T-cell (primary cell): ENCODE measurements at regions not wholly inside any gene's neighbourhood (a gene's known extent, or its start where the extent isn't known, plus 50 kb on each side); places are given as distances from the start of the nearest gene placed in this dataset.

ENCODE experiments used
- ATAC-seq, 4 experiments: fragments of 200-7000 bp in 3 of 4; fragments of 150-1000 bp in 1 of 4; cut with Tn5 transposase; replicated peaks in 1 of 4; 1 replicate in 3 of 4; 2 replicates in 1 of 4; pipeline ENCODE4 v1.10.0; 2021; ENCODE audit warnings: moderate library complexity in 3 of 4, mild to moderate bottlenecking in 2 of 4, moderate number of reproducible peaks in 1 of 4
- CTCF ChIA-PET, 2 donors: fragments of 300-600 bp; sonication (Branson Sonifier 250); formaldehyde crosslinking; loops; one replicate each; lab custom pipeline; 2022; ENCODE audit warnings: antibody characterized with exemption in 2 of 2; lab: Charles Lee
- POLR2A ChIA-PET, 2 donors: fragments of 300-600 bp; sonication (Branson Sonifier 250); formaldehyde crosslinking; loops; one replicate each; lab custom pipeline; 2022; ENCODE audit warnings: antibody characterized with exemption in 2 of 2; lab: Charles Lee
- DNase-seq, 35 experiments: peaks; one replicate each; pipeline versions ENCODE4 v3.0.0 to v3.0.0-alpha.2; 2013 to 2023
- H3K27ac ChIP-seq: one replicate; pipeline ENCODE4 v1.5.1; 2013; ENCODE audit warnings: low read length
- H3K27me3 ChIP-seq, 2 experiments: replicated peaks in 1 of 2; 1 replicate in 1 of 2; 2 replicates in 1 of 2; pipeline versions ENCODE4 v1.6.1 to v1.7.0; 2013; ENCODE audit warnings: low read length in 1 of 2, mixed read lengths in 1 of 2; ENCODE audit not compliant: control insufficient read depth in 2 of 2, insufficient read depth in 2 of 2; ENCODE audit errors: extremely low read depth in 1 of 2
- H3K36me3 ChIP-seq, 2 donors: 1 replicate in 1 of 2; 2 replicates in 1 of 2; pipeline versions ENCODE4 v1.6.1 to v1.7.0; 2013; ENCODE audit warnings: low read length in 1 of 2; ENCODE audit not compliant: control insufficient read depth in 2 of 2, insufficient read depth in 1 of 2; ENCODE audit errors: extremely low read depth in 1 of 2
- H3K4me1 ChIP-seq, 2 experiments: 1 replicate in 1 of 2; 2 replicates in 1 of 2; pipeline versions ENCODE4 v1.6.1 to v1.7.0; 2013; ENCODE audit warnings: low read length in 2 of 2, mixed read lengths in 1 of 2; ENCODE audit not compliant: insufficient read depth in 2 of 2, control insufficient read depth in 1 of 2; ENCODE audit errors: extremely low read depth in 1 of 2
- H3K4me3 ChIP-seq, 2 donors: 1 replicate in 1 of 2; 2 replicates in 1 of 2; pipeline versions ENCODE4 v1.5.1 to v1.7.0; 2013; ENCODE audit warnings: mild to moderate bottlenecking in 2 of 2, low read length in 1 of 2, moderate library complexity in 1 of 2; ENCODE audit not compliant: control insufficient read depth in 1 of 2; ENCODE audit errors: extremely low read depth in 1 of 2
- H3K9me3 ChIP-seq: 2 replicates; pipeline ENCODE4 v1.7.0; 2013
- H3K27ac Mint-ChIP-seq, 2 donors: one replicate each; pipeline ENCODE4 v1.8.0; 2020 to 2021; ENCODE audit warnings: mild to moderate bottlenecking in 2 of 2, mixed read lengths in 2 of 2
- H3K27me3 Mint-ChIP-seq, 2 donors: one replicate each; pipeline ENCODE4 v1.8.0; 2021 to 2022; ENCODE audit warnings: mixed read lengths in 2 of 2
- H3K36me3 Mint-ChIP-seq: one replicate; pipeline ENCODE4 v1.8.0; 2021; ENCODE audit warnings: mixed read lengths
- H3K4me1 Mint-ChIP-seq, 3 donors: one replicate each; pipeline ENCODE4 v1.8.0; 2020 to 2022; ENCODE audit warnings: mixed read lengths in 3 of 3, mild to moderate bottlenecking in 1 of 3
- H3K4me3 Mint-ChIP-seq, 3 donors: one replicate each; pipeline ENCODE4 v1.8.0; 2020 to 2022; ENCODE audit warnings: mild to moderate bottlenecking in 3 of 3, mixed read lengths in 3 of 3, moderate library complexity in 3 of 3
- H3K9me3 Mint-ChIP-seq, 3 donors: one replicate each; pipeline ENCODE4 v1.8.0; 2020 to 2022; ENCODE audit warnings: mixed read lengths in 3 of 3
- WGBS: methylation state at CpG from one replicate; pipeline ENCODE4 v1.1.5; 2013; ENCODE audit warnings: missing lambda C conversion rate; ENCODE audit not compliant: insufficient coverage; 5-methylcytosine and 5-hydroxymethylcytosine counted together

- no CpG with 5 or more reads among the region's 2 CpGs for WGBS
Measured at GRCh38 chrX:4963432-4963831, 1250.0 kb upstream of the PRKX start.

GRCh38 chrX:4944767-4945166, 1231.3 kb upstream of the PRKX start:
- H3K9me3 Mint-ChIP-seq = peaks cover 0 to 14% (median 0%) of the 10 kb centered on the region in 3 donors
- POLR2A ChIA-PET = no interaction called here
- H3K36me3 Mint-ChIP-seq = no peaks in the 10 kb centered on the region
- no peak for ATAC-seq
- CTCF ChIA-PET = no interaction called here
- H3K4me1 ChIP-seq = no peaks in the 10 kb centered on the region
- H3K9me3 ChIP-seq = no peaks in the 10 kb centered on the region
- no peaks in the 10 kb centered on the region for H3K27me3 ChIP-seq
- no peaks in the 10 kb centered on the region for H3K27me3 Mint-ChIP-seq
- H3K36me3 ChIP-seq = no peaks in the 10 kb centered on the region
- no peaks in the 10 kb centered on the region for H3K4me1 Mint-ChIP-seq
- no peak overlapping the region for H3K4me3 Mint-ChIP-seq
- H3K4me3 ChIP-seq = no peak overlapping the region
- no CpG with 5 or more reads among the region's 2 CpGs for WGBS
- no peak overlapping the region for H3K27ac ChIP-seq
- no peak for DNase-seq
- H3K27ac Mint-ChIP-seq = no peak overlapping the region

More at GRCh38 chrX:4963432-4963831, 1250.0 kb upstream of the PRKX start:
- ChIA-PET POLR2A (no interaction called here), CTCF (no interaction called here)
- no peaks in the 10 kb centered on the region for H3K4me1 Mint-ChIP-seq
- H3K27ac Mint-ChIP-seq = no peak overlapping the region
- no peaks in the 10 kb centered on the region for H3K36me3 Mint-ChIP-seq
- Histone ChIP-seq H3K9me3 (no peaks in the 10 kb centered on the region), H3K4me1 (no peaks in the 10 kb centered on the region), H3K36me3 (no peaks in the 10 kb centered on the region), H3K27me3 (no peaks in the 10 kb centered on the region), H3K4me3 (no peak overlapping the region), H3K27ac (no peak overlapping the region)
- no peak for DNase-seq
- no peak overlapping the region for H3K4me3 Mint-ChIP-seq
- no peaks in the 10 kb centered on the region for H3K27me3 Mint-ChIP-seq
- H3K9me3 Mint-ChIP-seq = peaks cover 5 to 15% (median 5%) of the 10 kb centered on the region in 3 donors
- ATAC-seq = no peak

GRCh38 chrX:4936315-4936714, 1222.9 kb upstream of the PRKX start:
- POLR2A ChIA-PET = no interaction called here
- no peaks in the 10 kb centered on the region for H3K36me3 ChIP-seq
- no peak for ATAC-seq
- no peak overlapping the region for H3K27ac ChIP-seq
- H3K4me3 Mint-ChIP-seq = no peak overlapping the region
- DNase-seq = no peak
- no peaks in the 10 kb centered on the region for H3K4me1 ChIP-seq
- no CpG with 5 or more reads among the region's 2 CpGs for WGBS
- peaks cover 7 to 8% (median 8%) of the 10 kb centered on the region in 3 donors for H3K9me3 Mint-ChIP-seq
- CTCF ChIA-PET = no interaction called here
- H3K4me1 Mint-ChIP-seq = no peaks in the 10 kb centered on the region
- no peaks in the 10 kb centered on the region for H3K27me3 ChIP-seq
- no peaks in the 10 kb centered on the region for H3K9me3 ChIP-seq
- no peaks in the 10 kb centered on the region for H3K36me3 Mint-ChIP-seq
- H3K4me3 ChIP-seq = no peak overlapping the region
- H3K27me3 Mint-ChIP-seq = no peaks in the 10 kb centered on the region
- H3K27ac Mint-ChIP-seq = no peak overlapping the region

GRCh38 chrX:4935846-4936245, 1222.4 kb upstream of the PRKX start:
- peak in 1 of 35 experiments; percentile 19 for DNase-seq
- ChIA-PET CTCF (no interaction called here), POLR2A (no interaction called here)
- H3K27ac ChIP-seq = no peak overlapping the region
- ATAC-seq = no peak
- no peaks in the 10 kb centered on the region for H3K9me3 ChIP-seq
- H3K4me3 ChIP-seq = no peak overlapping the region
- no peaks in the 10 kb centered on the region for H3K36me3 ChIP-seq
- H3K4me1 ChIP-seq = no peaks in the 10 kb centered on the region
- Mint-ChIP-seq H3K27ac (no peak overlapping the region), H3K9me3 (peaks cover 7 to 8% (median 8%) of the 10 kb centered on the region in 3 donors), H3K4me3 (no peak overlapping the region), H3K36me3 (no peaks in the 10 kb centered on the region), H3K27me3 (no peaks in the 10 kb centered on the region), H3K4me1 (no peaks in the 10 kb centered on the region)
- 13% methylated on average over 1 of the region's 2 CpGs for WGBS
- no peaks in the 10 kb centered on the region for H3K27me3 ChIP-seq

GRCh38 chrX:4935401-4935800, 1222.0 kb upstream of the PRKX start:
- Mint-ChIP-seq H3K4me3 (no peak overlapping the region), H3K4me1 (no peaks in the 10 kb centered on the region), H3K27me3 (no peaks in the 10 kb centered on the region), H3K9me3 (peaks cover 7 to 12% (median 8%) of the 10 kb centered on the region in 3 donors), H3K27ac (no peak overlapping the region), H3K36me3 (no peaks in the 10 kb centered on the region)
- no peaks in the 10 kb centered on the region for H3K27me3 ChIP-seq
- POLR2A ChIA-PET = no interaction called here
- H3K36me3 ChIP-seq = no peaks in the 10 kb centered on the region
- H3K4me1 ChIP-seq = no peaks in the 10 kb centered on the region
- ATAC-seq (no peak), DNase-seq (no peak)
- no peaks in the 10 kb centered on the region for H3K9me3 ChIP-seq
- no CpG with 5 or more reads among the region's 2 CpGs for WGBS
- CTCF ChIA-PET = no interaction called here
- H3K27ac ChIP-seq = no peak overlapping the region
- H3K4me3 ChIP-seq = no peak overlapping the region

- WGBS = no CpG with 5 or more reads among the region's 5 CpGs
- Histone ChIP-seq H3K9me3 (no peaks in the 10 kb centered on the region), H3K27ac (no peak overlapping the region), H3K36me3 (no peaks in the 10 kb centered on the region), H3K4me1 (no peaks in the 10 kb centered on the region), H3K27me3 (no peaks in the 10 kb centered on the region), H3K4me3 (no peak overlapping the region)
- DNase-seq = no peak
- H3K4me1 Mint-ChIP-seq = no peaks in the 10 kb centered on the region
- no peak overlapping the region for H3K4me3 Mint-ChIP-seq
- H3K27me3 Mint-ChIP-seq = no peaks in the 10 kb centered on the region
- H3K9me3 Mint-ChIP-seq = peaks cover 7 to 14% (median 11%) of the 10 kb centered on the region in 3 donors
- no peak for ATAC-seq
- ChIA-PET POLR2A (no interaction called here), CTCF (no interaction called here)
- no peak overlapping the region for H3K27ac Mint-ChIP-seq
- no peaks in the 10 kb centered on the region for H3K36me3 Mint-ChIP-seq
Measured at GRCh38 chrX:4932790-4933189, 1219.3 kb upstream of the PRKX start.

- H3K27me3 ChIP-seq = no peaks in the 10 kb centered on the region
- no peaks in the 10 kb centered on the region for H3K4me1 ChIP-seq
- Mint-ChIP-seq H3K27me3 (no peaks in the 10 kb centered on the region), H3K9me3 (peaks cover 4 to 14% (median 10%) of the 10 kb centered on the region in 3 donors), H3K4me1 (no peaks in the 10 kb centered on the region), H3K27ac (no peak overlapping the region), H3K4me3 (no peak overlapping the region), H3K36me3 (no peaks in the 10 kb centered on the region)
- H3K9me3 ChIP-seq = no peaks in the 10 kb centered on the region
- no peaks in the 10 kb centered on the region for H3K36me3 ChIP-seq
- POLR2A ChIA-PET = interaction anchor here in 1 of 2 donors (0.5 kb wide), 1 partner anchor 1160 kb away, joined by 3 read pairs; no protein-coding TSS in a partner anchor
- DNase-seq = no peak
- H3K27ac ChIP-seq = no peak overlapping the region
- WGBS = 82% methylated on average over 5 of the region's 6 CpGs
- CTCF ChIA-PET = interaction anchor here in 1 of 2 donors (0.6 kb wide), 1 partner anchor 111 kb away, joined by 3 read pairs; no protein-coding TSS in a partner anchor
- H3K4me3 ChIP-seq = no peak overlapping the region
- ATAC-seq = no peak
Measured at GRCh38 chrX:4930426-4930825, 1217.0 kb upstream of the PRKX start.
